HEK293 (cell line): ENCODE measurements at regions not wholly inside any gene's neighbourhood (a gene's known extent, or its start where the extent isn't known, plus 50 kb on each side); places are given as distances from the start of the nearest gene placed in this dataset.

Experiments used
- CTCF ChIA-PET: fragments of 350-600 bp; formaldehyde crosslinking; extraction: SDS; loops from one replicate; lab custom pipeline; 2021; ENCODE audit warnings: antibody characterized with exemption; lab: Yijun Ruan, JAX
- POLR2A ChIA-PET: fragments of 300-600 bp; formaldehyde crosslinking; extraction: SDS; loops from one replicate; lab custom pipeline; 2020; ENCODE audit warnings: antibody characterized with exemption, inconsistent platforms; lab: Yijun Ruan, JAX
- H3K27ac ChIP-seq: fragments of 200-500 bp; sonication (Bioruptor generic); 2 replicates; pipeline ENCODE4 v1.5.1; 2014; ENCODE audit warnings: low read depth, low read length, control low read depth, inconsistent platforms; ENCODE audit errors: extremely low read depth
- H3K36me3 ChIP-seq, 2 experiments: fragments of 200-500 bp in 1 of 2; sonication (Bioruptor generic) in 1 of 2; 1 replicate in 1 of 2; 2 replicates in 1 of 2; pipeline ENCODE4 v1.5.1; 2014 to 2017; ENCODE audit warnings: inconsistent platforms in 2 of 2, low read length in 2 of 2; ENCODE audit not compliant: control insufficient read depth in 2 of 2, insufficient read depth in 1 of 2
- H3K4me1 ChIP-seq: fragments of 200-500 bp; sonication (Bioruptor generic); 2 replicates; pipeline ENCODE4 v1.5.1; 2014; ENCODE audit warnings: mild to moderate bottlenecking, low read length, inconsistent platforms; ENCODE audit not compliant: control insufficient read depth, insufficient read depth
- H3K4me3 ChIP-seq: 2 replicates; pipeline ENCODE4 v1.5.1; 2011; ENCODE audit warnings: low read depth, mild to moderate bottlenecking, control low read depth, low read length, moderate library complexity
- H3K9me3 ChIP-seq: fragments of 200-500 bp; sonication (Bioruptor generic); 2 replicates; pipeline ENCODE4 v1.5.1; 2014; ENCODE audit warnings: low read depth, low read length, inconsistent platforms; ENCODE audit not compliant: control insufficient read depth, insufficient read depth
- FEZF1 ChIP-seq: fragments of 450-650 bp; formaldehyde crosslinking; IDR thresholded peaks from 2 replicates; pipeline ENCODE4 v1.5.1; 2016; ENCODE audit warnings: missing biosample characterization, missing genetic modification characterization
- GLI4 ChIP-seq: fragments of 450-650 bp; formaldehyde crosslinking; IDR thresholded peaks from 2 replicates; pipeline ENCODE4 v1.5.1; 2016; ENCODE audit warnings: missing biosample characterization, missing genetic modification characterization
- GLIS2 ChIP-seq: fragments of 450-650 bp; formaldehyde crosslinking; IDR thresholded peaks from 2 replicates; pipeline ENCODE4 v1.5.1; 2016; ENCODE audit warnings: missing biosample characterization, missing genetic modification characterization
- HOXA7 ChIP-seq: sonication (generic); formaldehyde crosslinking; IDR thresholded peaks from 2 replicates; pipeline ENCODE4 v1.8.1; 2022; ENCODE audit warnings: missing genetic modification reagents, borderline replicate concordance
- KLF8 ChIP-seq: fragments of 450-650 bp; formaldehyde crosslinking; IDR thresholded peaks from 2 replicates; pipeline ENCODE4 v1.5.1; 2016; ENCODE audit warnings: missing biosample characterization, missing genetic modification characterization
- OSR2 ChIP-seq: fragments of 450-650 bp; formaldehyde crosslinking; IDR thresholded peaks from 2 replicates; pipeline ENCODE4 v1.5.1; 2016; ENCODE audit warnings: missing biosample characterization, missing genetic modification characterization
- ZFP37 ChIP-seq: fragments of 450-650 bp; formaldehyde crosslinking; IDR thresholded peaks from 2 replicates; pipeline ENCODE4 v1.5.1; 2016; ENCODE audit warnings: missing biosample characterization, missing genetic modification characterization
- ZNF202 ChIP-seq: fragments of 450-650 bp; formaldehyde crosslinking; IDR thresholded peaks from 2 replicates; pipeline ENCODE4 v1.5.1; 2016; ENCODE audit warnings: missing biosample characterization, missing genetic modification characterization, borderline replicate concordance
- ZNF302 ChIP-seq: fragments of 450-650 bp; formaldehyde crosslinking; IDR thresholded peaks from 2 replicates; pipeline ENCODE4 v1.5.1; 2016; ENCODE audit warnings: missing biosample characterization, missing genetic modification characterization, low read depth
- ZNF341 ChIP-seq: fragments of 450-650 bp; formaldehyde crosslinking; IDR thresholded peaks from 2 replicates; pipeline ENCODE4; 2016; ENCODE audit warnings: low read depth, missing biosample characterization, missing genetic modification characterization
- ZNF366 ChIP-seq: fragments of 450-650 bp; formaldehyde crosslinking; conservative IDR thresholded peaks from 2 replicates; pipeline ENCODE4 v1.5.1; 2016; ENCODE audit warnings: missing biosample characterization, missing genetic modification characterization
- ZNF394 ChIP-seq: fragments of 450-650 bp; formaldehyde crosslinking; IDR thresholded peaks from 2 replicates; pipeline ENCODE4 v1.5.1; 2016; ENCODE audit warnings: missing biosample characterization, missing genetic modification characterization, mild to moderate bottlenecking, moderate library complexity, borderline replicate concordance
- ZNF510 ChIP-seq: fragments of 450-650 bp; formaldehyde crosslinking; IDR thresholded peaks from 2 replicates; pipeline ENCODE4 v1.5.1; 2018; ENCODE audit warnings: mild to moderate bottlenecking, missing genetic modification characterization, missing biosample characterization; ENCODE audit not compliant: insufficient replicate concordance
- ZNF558 ChIP-seq: fragments of 450-650 bp; formaldehyde crosslinking; IDR thresholded peaks from 2 replicates; pipeline ENCODE4 v1.5.1; 2016; ENCODE audit warnings: missing biosample characterization, missing genetic modification characterization
- ZNF629 ChIP-seq: fragments of 450-650 bp; formaldehyde crosslinking; IDR thresholded peaks from 2 replicates; pipeline ENCODE4 v1.5.1; 2017; ENCODE audit warnings: missing biosample characterization, missing genetic modification characterization
- ZSCAN30 ChIP-seq: fragments of 450-650 bp; IDR thresholded peaks from 2 replicates; pipeline ENCODE4 v1.5.1; 2018; ENCODE audit warnings: missing biosample characterization, mild to moderate bottlenecking, missing genetic modification characterization, moderate library complexity
- TF ChIP-seq, protein P1 (sequence below): fragments of 450-650 bp; formaldehyde crosslinking; conservative IDR thresholded peaks from 2 replicates; pipeline ENCODE4 v1.5.1; 2016; ENCODE audit warnings: low read depth, missing biosample characterization, missing genetic modification characterization
- TF ChIP-seq, protein P2 (sequence below): fragments of 450-650 bp; formaldehyde crosslinking; IDR thresholded peaks from 2 replicates; pipeline ENCODE4 v1.5.1; 2016; ENCODE audit warnings: missing biosample characterization, missing genetic modification characterization
- TF ChIP-seq, protein P3 (sequence below): fragments of 450-650 bp; formaldehyde crosslinking; IDR thresholded peaks from 2 replicates; pipeline ENCODE4 v1.5.1; 2016; ENCODE audit warnings: missing biosample characterization, missing genetic modification characterization, borderline replicate concordance
- TF ChIP-seq, protein P4 (sequence below): fragments of 450-650 bp; formaldehyde crosslinking; IDR thresholded peaks from 2 replicates; pipeline ENCODE4 v1.5.1; 2016; ENCODE audit warnings: missing biosample characterization, missing genetic modification characterization

DNA sequence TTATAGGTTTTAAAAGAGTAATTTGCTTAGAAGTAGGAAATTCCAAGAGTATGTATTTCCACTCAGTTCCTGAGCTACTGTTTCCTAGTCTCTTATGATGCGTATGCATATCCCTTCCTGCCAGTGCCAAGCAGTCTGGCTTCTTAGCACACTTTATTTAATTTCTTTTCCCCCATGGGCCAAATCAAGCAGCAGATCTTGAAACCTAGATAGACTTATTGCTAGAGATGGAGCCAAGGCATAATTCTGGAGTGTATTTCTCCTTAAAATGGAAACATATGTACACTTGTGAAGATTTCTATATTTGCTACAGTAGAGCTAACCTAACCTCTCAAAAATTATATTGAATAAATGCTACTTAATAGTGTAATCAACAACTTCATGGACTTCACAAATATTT, 2337.6 kb downstream of the PCDH7 start:
- Histone ChIP-seq H3K36me3 (no peaks in the 10 kb centered on the region), H3K4me3 (no peak overlapping the region), H3K27ac (no peak overlapping the region), H3K9me3 (no peaks in the 10 kb centered on the region), H3K4me1 (no peaks in the 10 kb centered on the region)
- ChIA-PET POLR2A (no interaction called here), CTCF (interaction anchor here (0.7 kb wide), 1 partner anchor 192 kb away, joined by 3 read pairs; no protein-coding TSS in a partner anchor)
- TF ChIP-seq GLIS2 (tag by site-specific recombination) (no peak), OSR2 (tag by site-specific recombination) (no peak), ZNF558 (no peak), ZNF366 (tag by site-specific recombination) (no peak), HOXA7 (CRISPR knock-in tag) (no peak)
- TF ChIP-seq, protein P1, sequence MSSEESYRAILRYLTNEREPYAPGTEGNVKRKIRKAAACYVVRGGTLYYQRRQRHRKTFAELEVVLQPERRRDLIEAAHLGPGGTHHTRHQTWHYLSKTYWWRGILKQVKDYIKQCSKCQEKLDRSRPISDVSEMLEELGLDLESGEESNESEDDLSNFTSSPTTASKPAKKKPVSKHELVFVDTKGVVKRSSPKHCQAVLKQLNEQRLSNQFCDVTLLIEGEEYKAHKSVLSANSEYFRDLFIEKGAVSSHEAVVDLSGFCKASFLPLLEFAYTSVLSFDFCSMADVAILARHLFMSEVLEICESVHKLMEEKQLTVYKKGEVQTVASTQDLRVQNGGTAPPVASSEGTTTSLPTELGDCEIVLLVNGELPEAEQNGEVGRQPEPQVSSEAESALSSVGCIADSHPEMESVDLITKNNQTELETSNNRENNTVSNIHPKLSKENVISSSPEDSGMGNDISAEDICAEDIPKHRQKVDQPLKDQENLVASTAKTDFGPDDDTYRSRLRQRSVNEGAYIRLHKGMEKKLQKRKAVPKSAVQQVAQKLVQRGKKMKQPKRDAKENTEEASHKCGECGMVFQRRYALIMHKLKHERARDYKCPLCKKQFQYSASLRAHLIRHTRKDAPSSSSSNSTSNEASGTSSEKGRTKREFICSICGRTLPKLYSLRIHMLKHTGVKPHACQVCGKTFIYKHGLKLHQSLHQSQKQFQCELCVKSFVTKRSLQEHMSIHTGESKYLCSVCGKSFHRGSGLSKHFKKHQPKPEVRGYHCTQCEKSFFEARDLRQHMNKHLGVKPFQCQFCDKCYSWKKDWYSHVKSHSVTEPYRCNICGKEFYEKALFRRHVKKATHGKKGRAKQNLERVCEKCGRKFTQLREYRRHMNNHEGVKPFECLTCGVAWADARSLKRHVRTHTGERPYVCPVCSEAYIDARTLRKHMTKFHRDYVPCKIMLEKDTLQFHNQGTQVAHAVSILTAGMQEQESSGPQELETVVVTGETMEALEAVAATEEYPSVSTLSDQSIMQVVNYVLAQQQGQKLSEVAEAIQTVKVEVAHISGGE (tag by site-specific recombination): no peak
- TF ChIP-seq, protein P2, sequence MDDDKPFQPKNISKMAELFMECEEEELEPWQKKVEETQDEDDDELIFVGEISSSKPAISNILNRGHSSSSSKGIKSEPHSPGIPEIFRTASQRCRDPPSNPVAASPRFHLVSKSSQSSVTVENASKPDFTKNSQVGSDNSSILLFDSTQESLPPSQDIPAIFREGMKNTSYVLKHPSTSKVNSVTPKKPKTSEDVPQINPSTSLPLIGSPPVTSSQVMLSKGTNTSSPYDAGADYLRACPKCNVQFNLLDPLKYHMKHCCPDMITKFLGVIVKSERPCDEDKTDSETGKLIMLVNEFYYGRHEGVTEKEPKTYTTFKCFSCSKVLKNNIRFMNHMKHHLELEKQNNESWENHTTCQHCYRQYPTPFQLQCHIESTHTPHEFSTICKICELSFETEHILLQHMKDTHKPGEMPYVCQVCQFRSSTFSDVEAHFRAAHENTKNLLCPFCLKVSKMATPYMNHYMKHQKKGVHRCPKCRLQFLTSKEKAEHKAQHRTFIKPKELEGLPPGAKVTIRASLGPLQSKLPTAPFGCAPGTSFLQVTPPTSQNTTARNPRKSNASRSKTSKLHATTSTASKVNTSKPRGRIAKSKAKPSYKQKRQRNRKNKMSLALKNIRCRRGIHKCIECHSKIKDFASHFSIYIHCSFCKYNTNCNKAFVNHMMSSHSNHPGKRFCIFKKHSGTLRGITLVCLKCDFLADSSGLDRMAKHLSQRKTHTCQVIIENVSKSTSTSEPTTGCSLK (tag by site-specific recombination): no peak

DNA sequence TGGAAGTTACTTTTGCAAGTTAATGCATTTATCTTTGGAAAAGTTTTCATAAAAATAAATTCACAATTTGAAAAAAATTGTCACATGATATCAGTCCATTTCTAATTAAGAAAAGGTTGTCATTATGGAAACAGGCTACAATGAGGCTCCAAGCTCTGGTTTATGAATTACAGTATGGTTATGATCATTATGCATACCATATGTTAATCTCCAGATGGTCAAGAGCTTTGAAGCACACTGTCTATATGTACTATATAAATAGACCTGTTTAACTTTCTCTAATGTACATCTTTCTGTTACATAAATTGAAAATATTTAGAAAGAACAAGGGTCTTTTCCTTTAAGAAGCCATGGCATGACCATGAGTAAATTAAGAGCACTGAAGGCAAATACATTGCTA, 2338.8 kb downstream of the PCDH7 start:
- ChIA-PET POLR2A (no interaction called here), CTCF (no interaction called here)
- H3K36me3 ChIP-seq: no peaks in the 10 kb centered on the region
- no peak overlapping the region for H3K27ac ChIP-seq
- no peaks in the 10 kb centered on the region for H3K4me1 ChIP-seq
- H3K9me3 ChIP-seq: no peaks in the 10 kb centered on the region
- TF ChIP-seq ZNF510 (tag by site-specific recombination) (no peak), ZNF302 (tag by site-specific recombination) (no peak), ZNF394 (tag by site-specific recombination) (no peak), FEZF1 (tag by site-specific recombination) (no peak), ZNF341 (tag by site-specific recombination) (no peak), ZSCAN30 (tag by site-specific recombination) (no peak), KLF8 (tag by site-specific recombination) (no peak), ZNF202 (tag by site-specific recombination) (no peak), ZNF629 (tag by site-specific recombination) (no peak), ZFP37 (tag by site-specific recombination) (no peak), GLI4 (tag by site-specific recombination) (no peak)
- TF ChIP-seq, protein P3, sequence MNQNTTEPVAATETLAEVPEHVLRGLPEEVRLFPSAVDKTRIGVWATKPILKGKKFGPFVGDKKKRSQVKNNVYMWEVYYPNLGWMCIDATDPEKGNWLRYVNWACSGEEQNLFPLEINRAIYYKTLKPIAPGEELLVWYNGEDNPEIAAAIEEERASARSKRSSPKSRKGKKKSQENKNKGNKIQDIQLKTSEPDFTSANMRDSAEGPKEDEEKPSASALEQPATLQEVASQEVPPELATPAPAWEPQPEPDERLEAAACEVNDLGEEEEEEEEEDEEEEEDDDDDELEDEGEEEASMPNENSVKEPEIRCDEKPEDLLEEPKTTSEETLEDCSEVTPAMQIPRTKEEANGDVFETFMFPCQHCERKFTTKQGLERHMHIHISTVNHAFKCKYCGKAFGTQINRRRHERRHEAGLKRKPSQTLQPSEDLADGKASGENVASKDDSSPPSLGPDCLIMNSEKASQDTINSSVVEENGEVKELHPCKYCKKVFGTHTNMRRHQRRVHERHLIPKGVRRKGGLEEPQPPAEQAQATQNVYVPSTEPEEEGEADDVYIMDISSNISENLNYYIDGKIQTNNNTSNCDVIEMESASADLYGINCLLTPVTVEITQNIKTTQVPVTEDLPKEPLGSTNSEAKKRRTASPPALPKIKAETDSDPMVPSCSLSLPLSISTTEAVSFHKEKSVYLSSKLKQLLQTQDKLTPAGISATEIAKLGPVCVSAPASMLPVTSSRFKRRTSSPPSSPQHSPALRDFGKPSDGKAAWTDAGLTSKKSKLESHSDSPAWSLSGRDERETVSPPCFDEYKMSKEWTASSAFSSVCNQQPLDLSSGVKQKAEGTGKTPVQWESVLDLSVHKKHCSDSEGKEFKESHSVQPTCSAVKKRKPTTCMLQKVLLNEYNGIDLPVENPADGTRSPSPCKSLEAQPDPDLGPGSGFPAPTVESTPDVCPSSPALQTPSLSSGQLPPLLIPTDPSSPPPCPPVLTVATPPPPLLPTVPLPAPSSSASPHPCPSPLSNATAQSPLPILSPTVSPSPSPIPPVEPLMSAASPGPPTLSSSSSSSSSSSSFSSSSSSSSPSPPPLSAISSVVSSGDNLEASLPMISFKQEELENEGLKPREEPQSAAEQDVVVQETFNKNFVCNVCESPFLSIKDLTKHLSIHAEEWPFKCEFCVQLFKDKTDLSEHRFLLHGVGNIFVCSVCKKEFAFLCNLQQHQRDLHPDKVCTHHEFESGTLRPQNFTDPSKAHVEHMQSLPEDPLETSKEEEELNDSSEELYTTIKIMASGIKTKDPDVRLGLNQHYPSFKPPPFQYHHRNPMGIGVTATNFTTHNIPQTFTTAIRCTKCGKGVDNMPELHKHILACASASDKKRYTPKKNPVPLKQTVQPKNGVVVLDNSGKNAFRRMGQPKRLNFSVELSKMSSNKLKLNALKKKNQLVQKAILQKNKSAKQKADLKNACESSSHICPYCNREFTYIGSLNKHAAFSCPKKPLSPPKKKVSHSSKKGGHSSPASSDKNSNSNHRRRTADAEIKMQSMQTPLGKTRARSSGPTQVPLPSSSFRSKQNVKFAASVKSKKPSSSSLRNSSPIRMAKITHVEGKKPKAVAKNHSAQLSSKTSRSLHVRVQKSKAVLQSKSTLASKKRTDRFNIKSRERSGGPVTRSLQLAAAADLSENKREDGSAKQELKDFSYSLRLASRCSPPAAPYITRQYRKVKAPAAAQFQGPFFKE (tag by site-specific recombination): no peak
- TF ChIP-seq, protein P4, sequence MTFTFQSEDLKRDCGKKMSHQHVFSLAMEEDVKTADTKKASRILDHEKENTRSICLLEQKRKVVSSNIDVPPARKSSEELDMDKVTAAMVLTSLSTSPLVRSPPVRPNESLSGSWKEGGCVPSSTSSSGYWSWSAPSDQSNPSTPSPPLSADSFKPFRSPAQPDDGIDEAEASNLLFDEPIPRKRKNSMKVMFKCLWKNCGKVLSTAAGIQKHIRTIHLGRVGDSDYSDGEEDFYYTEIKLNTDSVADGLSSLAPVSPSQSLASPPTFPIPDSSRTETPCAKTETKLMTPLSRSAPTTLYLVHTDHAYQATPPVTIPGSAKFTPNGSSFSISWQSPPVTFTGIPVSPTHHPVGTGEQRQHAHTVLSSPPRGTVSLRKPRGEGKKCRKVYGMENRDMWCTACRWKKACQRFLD (tag by site-specific recombination): no peak
- H3K4me3 ChIP-seq: no peak overlapping the region
